ENCODE measurements at regions not wholly inside any gene's neighbourhood (a gene's known extent, or its start where the extent isn't known, plus 50 kb on each side); places are given as distances from the start of the nearest gene placed in this dataset.

GRCh38 chr7:41820111-41820671 is 117.3 kb upstream of the INHBA start:
- WGBS, 4 donors: 73 to 88% (median 83%) methylated on average over 2 of the region's 2 CpGs
- H3K36me3 ChIP-seq (replicated peaks in 1 of 2): no peaks in the 10 kb centered on the region
- DNase-seq: no peak
- intact Hi-C loops (cut with DNase I): no loop called here
- H3K4me1 ChIP-seq (replicated peaks in 1 of 2): no peaks in the 10 kb centered on the region
- no peak for TF ChIP-seq POLR2A (IDR thresholded peaks at IDR 0.05)
- TF ChIP-seq, protein P1, sequence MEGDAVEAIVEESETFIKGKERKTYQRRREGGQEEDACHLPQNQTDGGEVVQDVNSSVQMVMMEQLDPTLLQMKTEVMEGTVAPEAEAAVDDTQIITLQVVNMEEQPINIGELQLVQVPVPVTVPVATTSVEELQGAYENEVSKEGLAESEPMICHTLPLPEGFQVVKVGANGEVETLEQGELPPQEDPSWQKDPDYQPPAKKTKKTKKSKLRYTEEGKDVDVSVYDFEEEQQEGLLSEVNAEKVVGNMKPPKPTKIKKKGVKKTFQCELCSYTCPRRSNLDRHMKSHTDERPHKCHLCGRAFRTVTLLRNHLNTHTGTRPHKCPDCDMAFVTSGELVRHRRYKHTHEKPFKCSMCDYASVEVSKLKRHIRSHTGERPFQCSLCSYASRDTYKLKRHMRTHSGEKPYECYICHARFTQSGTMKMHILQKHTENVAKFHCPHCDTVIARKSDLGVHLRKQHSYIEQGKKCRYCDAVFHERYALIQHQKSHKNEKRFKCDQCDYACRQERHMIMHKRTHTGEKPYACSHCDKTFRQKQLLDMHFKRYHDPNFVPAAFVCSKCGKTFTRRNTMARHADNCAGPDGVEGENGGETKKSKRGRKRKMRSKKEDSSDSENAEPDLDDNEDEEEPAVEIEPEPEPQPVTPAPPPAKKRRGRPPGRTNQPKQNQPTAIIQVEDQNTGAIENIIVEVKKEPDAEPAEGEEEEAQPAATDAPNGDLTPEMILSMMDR (IDR thresholded peaks at IDR 0.05): no peak
- H3K27me3 ChIP-seq: no peaks in the 10 kb centered on the region
- H3K27ac ChIP-seq: no peak overlapping the region
- no peak overlapping the region for H3K4me3 ChIP-seq
- peaks cover 0 to 5% (median 0%) of the 10 kb centered on the region in 3 donors for H3K9me3 ChIP-seq (replicated peaks in 1 of 3)

DNA sequence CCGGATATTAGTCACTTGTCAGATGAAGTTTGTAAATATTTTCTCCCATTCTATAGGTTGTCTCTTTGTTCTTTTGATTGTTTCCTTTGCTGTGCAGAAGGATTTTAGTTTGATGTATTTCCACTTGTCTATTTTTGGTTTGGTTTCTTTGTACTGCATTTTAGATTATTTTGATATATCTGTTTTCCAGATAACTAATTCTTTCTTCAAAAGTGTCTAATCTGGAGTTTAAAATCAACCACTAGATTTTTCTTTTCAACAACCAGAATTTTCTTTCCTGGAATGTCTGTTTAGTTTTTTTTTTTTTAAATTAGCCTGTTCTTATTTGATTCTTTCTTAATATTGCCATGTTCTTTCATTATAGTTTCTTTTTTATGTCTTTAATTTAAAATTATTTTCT is 116.8 kb upstream of the INHBA start:
- intact Hi-C loops (cut with DNase I): no loop called here
- no peaks in the 10 kb centered on the region for H3K4me1 ChIP-seq (replicated peaks in 1 of 2)
- H3K27me3 ChIP-seq: no peaks in the 10 kb centered on the region
- WGBS, 4 donors: 88 to 94% (median 93%) methylated on average over 1 of the region's 1 CpG
- no peak overlapping the region for H3K27ac ChIP-seq
- no peak for TF ChIP-seq POLR2A (IDR thresholded peaks at IDR 0.05)
- TF ChIP-seq, protein P1 (IDR thresholded peaks at IDR 0.05): no peak
- peaks cover 0 to 5% (median 0%) of the 10 kb centered on the region in 3 donors for H3K9me3 ChIP-seq (replicated peaks in 1 of 3)
- H3K4me3 ChIP-seq: no peak overlapping the region
- H3K36me3 ChIP-seq (replicated peaks in 1 of 2): no peaks in the 10 kb centered on the region
- no peak for DNase-seq

- TF ChIP-seq, protein P1 (IDR thresholded peaks at IDR 0.05): no peak
- TF ChIP-seq POLR2A (IDR thresholded peaks at IDR 0.05): no peak
- H3K36me3 ChIP-seq (replicated peaks in 1 of 2): no peaks in the 10 kb centered on the region
- H3K4me1 ChIP-seq (replicated peaks in 1 of 2): no peaks in the 10 kb centered on the region
- H3K4me3 ChIP-seq: no peak overlapping the region
- no peak overlapping the region for H3K27ac ChIP-seq
- H3K9me3 ChIP-seq (replicated peaks in 1 of 3): peaks cover 0 to 5% (median 0%) of the 10 kb centered on the region in 3 donors
- DNase-seq: no peak
- WGBS, 4 donors: 57 to 78% (median 73%) methylated on average over 1 of the region's 1 CpG
- no peaks in the 10 kb centered on the region for H3K27me3 ChIP-seq
- intact Hi-C loops (cut with DNase I): no loop called here
These were observed 116.0 kb upstream of the INHBA start for GRCh38 chr7:41818765-41819398.

GRCh38 chr7:41817386-41817785 is 114.5 kb upstream of the INHBA start:
- intact Hi-C loops (cut with DNase I): no loop called here
- H3K27ac ChIP-seq: no peak overlapping the region
- 71 to 82% (median 74%) methylated on average over 1 to 2 of the region's 2 CpGs for WGBS, 4 donors
- no peaks in the 10 kb centered on the region for H3K36me3 ChIP-seq (replicated peaks in 1 of 2)
- TF ChIP-seq, protein P1 (IDR thresholded peaks at IDR 0.05): no peak
- no peak for TF ChIP-seq POLR2A (IDR thresholded peaks at IDR 0.05)
- H3K4me1 ChIP-seq (replicated peaks in 1 of 2): no peaks in the 10 kb centered on the region
- H3K27me3 ChIP-seq: no peaks in the 10 kb centered on the region
- peaks cover 0 to 5% (median 0%) of the 10 kb centered on the region in 3 donors for H3K9me3 ChIP-seq (replicated peaks in 1 of 3)
- no peak overlapping the region for H3K4me3 ChIP-seq
- DNase-seq: no peak
